ENCODE measurements at regions not wholly inside any gene's neighbourhood (a gene's known extent, or its start where the extent isn't known, plus 50 kb on each side); places are given as distances from the start of the nearest gene placed in this dataset.

DNA sequence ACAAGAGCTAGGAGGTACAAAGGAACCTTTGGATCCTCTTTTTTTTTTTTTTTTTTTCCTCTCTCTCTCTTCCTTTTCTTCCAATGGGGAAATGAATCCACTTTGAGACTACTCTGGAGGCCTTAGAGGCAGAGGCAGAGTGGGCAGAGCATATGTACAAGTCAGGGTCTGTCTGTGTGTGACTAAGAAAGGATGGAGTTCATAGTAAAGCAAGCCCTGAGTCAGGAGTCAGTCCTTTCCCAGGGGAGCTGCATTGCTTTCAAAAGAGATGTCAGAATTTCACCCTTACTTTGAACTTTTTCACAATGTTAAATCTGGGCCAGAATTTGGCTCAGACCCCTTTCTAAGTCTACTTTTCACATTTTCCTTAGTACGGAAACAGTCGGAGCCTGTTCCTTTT, 792.4 kb upstream of the C9orf72 start:
- no peak for TF ChIP-seq EZH2 (IDR thresholded peaks at IDR 0.05)
- TF ChIP-seq EZH2phosphoT487 (IDR thresholded peaks at IDR 0.05): no peak
- no peak for TF ChIP-seq CTCF (IDR thresholded peaks at IDR 0.05)

Measured in neural progenitor cell (in vitro differentiated cells).